MCF 10A (cell line): ENCODE measurements at regions not wholly inside any gene's neighbourhood (a gene's known extent, or its start where the extent isn't known, plus 50 kb on each side); places are given as distances from the start of the nearest gene placed in this dataset.
A peak's percentile ranks its signal among the peaks of the same experiment; 100 is the strongest.

ENCODE experiments used
- BruUV-seq: library from RNA; stranded (reverse); fragments of 400-500 nt; replicated peaks from 2 replicates; lab custom pipeline; 2021; lab: Mats Ljungman, UMichigan
- CTCF ChIA-PET: fragments of 300-600 bp; sonication (Branson Sonifier 250); formaldehyde crosslinking; extraction: SDS; loops from one replicate; lab custom pipeline; 2021; ENCODE audit warnings: antibody characterized with exemption, inconsistent platforms; lab: Yijun Ruan, JAX
- POLR2A ChIA-PET: fragments of 300-600, 350-650 bp; sonication (Branson Sonifier 250); formaldehyde crosslinking; extraction: SDS; loops from one replicate; lab custom pipeline; 2020; ENCODE audit warnings: antibody characterized with exemption, inconsistent platforms; lab: Yijun Ruan, JAX
- DNase-seq: peaks from one replicate; pipeline ENCODE4 v3.0.0-alpha.2; 2018; ENCODE audit not compliant: unreplicated experiment
- H3K27ac Mint-ChIP-seq: one replicate; pipeline ENCODE4 v1.8.0; 2022; ENCODE audit warnings: mild to moderate bottlenecking, low read depth, mixed read lengths; ENCODE audit not compliant: unreplicated experiment
- H3K27me3 Mint-ChIP-seq: one replicate; pipeline ENCODE4 v1.8.0; 2022; ENCODE audit warnings: mixed read lengths; ENCODE audit not compliant: insufficient read depth, unreplicated experiment
- H3K36me3 Mint-ChIP-seq: one replicate; pipeline ENCODE4 v1.8.0; 2022; ENCODE audit warnings: mild to moderate bottlenecking, moderate library complexity, mixed read lengths; ENCODE audit not compliant: insufficient read depth, unreplicated experiment
- H3K4me1 Mint-ChIP-seq: one replicate; pipeline ENCODE4 v1.8.0; 2022; ENCODE audit warnings: mixed read lengths; ENCODE audit not compliant: insufficient read depth, unreplicated experiment
- H3K4me3 Mint-ChIP-seq: one replicate; pipeline ENCODE4 v1.8.0; 2022; ENCODE audit warnings: mild to moderate bottlenecking, moderate library complexity, mixed read lengths; ENCODE audit not compliant: unreplicated experiment
- H3K9me3 Mint-ChIP-seq: one replicate; pipeline ENCODE4 v1.8.0; 2022; ENCODE audit warnings: mixed read lengths; ENCODE audit not compliant: unreplicated experiment
- intact Hi-C: fragments of 100-400 bp; cut with micrococcal nuclease; formaldehyde crosslinking; loops from 2 replicates; pipeline ENCODE4 v1.14.1; 2022
- TF ChIP-seq, protein P1 (sequence below): fragments of 200-600 bp; IDR thresholded peaks from one replicate; pipeline ENCODE4 v1.8.0; 2022; ENCODE audit warnings: antibody characterized with exemption, mild to moderate bottlenecking; ENCODE audit not compliant: unreplicated experiment

DNA sequence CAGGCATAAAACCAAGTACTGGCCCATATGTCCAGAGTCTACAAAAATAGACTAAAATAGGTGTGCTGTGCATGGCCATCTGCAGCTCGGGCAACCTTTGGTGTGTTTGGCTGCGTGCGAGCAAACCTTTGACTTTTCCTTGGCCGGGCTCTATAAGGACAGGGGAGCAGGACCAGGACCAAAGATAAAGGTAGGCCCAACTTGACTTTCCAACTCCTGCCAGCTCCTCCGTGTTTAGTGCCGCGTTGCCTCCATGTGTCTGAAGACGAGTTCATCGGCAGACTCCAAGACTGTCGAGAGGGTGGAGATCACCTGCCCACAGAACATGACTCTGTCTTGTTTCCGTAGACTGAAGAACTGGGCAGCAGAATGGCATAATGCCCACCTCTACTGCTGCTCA lies 375.5 kb downstream of the IRS2 start:
- ChIA-PET POLR2A (no interaction called here), CTCF (no interaction called here)
- Mint-ChIP-seq H3K4me3 (no peak overlapping the region), H3K27ac (no peak overlapping the region), H3K27me3 (no peaks in the 10 kb centered on the region), H3K36me3 (no peaks in the 10 kb centered on the region), H3K9me3 (no peaks in the 10 kb centered on the region), H3K4me1 (peaks cover 13% of the 10 kb centered on the region)
- BruUV-seq = no TSS peak
- intact Hi-C loops = no loop called here
- TF ChIP-seq, protein P1, sequence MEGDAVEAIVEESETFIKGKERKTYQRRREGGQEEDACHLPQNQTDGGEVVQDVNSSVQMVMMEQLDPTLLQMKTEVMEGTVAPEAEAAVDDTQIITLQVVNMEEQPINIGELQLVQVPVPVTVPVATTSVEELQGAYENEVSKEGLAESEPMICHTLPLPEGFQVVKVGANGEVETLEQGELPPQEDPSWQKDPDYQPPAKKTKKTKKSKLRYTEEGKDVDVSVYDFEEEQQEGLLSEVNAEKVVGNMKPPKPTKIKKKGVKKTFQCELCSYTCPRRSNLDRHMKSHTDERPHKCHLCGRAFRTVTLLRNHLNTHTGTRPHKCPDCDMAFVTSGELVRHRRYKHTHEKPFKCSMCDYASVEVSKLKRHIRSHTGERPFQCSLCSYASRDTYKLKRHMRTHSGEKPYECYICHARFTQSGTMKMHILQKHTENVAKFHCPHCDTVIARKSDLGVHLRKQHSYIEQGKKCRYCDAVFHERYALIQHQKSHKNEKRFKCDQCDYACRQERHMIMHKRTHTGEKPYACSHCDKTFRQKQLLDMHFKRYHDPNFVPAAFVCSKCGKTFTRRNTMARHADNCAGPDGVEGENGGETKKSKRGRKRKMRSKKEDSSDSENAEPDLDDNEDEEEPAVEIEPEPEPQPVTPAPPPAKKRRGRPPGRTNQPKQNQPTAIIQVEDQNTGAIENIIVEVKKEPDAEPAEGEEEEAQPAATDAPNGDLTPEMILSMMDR = no peak
- no peak for DNase-seq

DNA sequence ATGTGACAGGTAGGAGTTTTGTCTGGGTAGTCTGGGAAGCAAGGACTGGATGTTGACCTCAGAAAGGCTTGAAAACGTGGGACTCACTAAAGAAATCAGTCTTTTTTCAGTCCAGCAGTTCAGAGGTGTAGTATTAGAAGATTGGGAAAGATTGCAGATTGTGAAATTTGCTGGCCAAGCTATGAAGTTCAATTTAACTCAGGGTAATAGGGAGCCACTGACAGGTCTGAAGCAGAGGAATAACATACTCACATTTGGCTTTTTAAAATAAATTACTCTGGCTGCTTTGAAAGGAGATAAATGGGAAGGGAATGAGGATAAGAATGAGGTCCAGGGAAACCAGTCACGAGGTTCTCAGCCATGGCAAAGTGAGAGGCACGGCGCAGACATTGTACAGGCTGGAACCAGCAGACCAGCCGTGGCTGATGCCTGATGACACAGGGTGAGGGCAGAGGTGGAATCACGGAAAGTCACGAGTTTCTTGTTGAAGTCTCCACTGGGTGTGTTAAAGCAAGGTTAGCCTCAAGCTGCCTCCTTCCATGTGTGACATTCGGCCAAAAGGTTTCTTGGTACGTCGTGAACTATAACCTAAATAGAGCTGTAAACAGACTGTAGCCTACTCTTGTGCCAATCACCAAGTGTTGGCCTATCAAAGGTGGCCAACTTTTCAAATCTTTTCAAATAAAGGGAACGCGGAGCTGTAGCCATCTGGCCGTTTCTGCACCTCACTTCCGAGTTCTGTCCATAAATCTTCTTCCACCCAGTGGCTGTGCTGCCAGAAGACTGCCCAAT lies 377.6 kb downstream of the IRS2 start:
- intact Hi-C loops = no loop called here
- Mint-ChIP-seq H3K27ac (no peak overlapping the region), H3K27me3 (no peaks in the 10 kb centered on the region), H3K4me3 (no peak overlapping the region), H3K9me3 (no peaks in the 10 kb centered on the region), H3K36me3 (no peaks in the 10 kb centered on the region), H3K4me1 (peaks cover 13% of the 10 kb centered on the region)
- TF ChIP-seq, protein P1 = no peak
- CTCF ChIA-PET = interaction anchor here (0.6 kb wide), 1 partner anchor 80 kb away, joined by 3 read pairs; no protein-coding TSS in a partner anchor
- POLR2A ChIA-PET = interaction anchor here (0.6 kb wide), 1 partner anchor 330 kb away, joined by 3 read pairs; no protein-coding TSS in a partner anchor
- DNase-seq = peak; percentile 18
- no TSS peak for BruUV-seq

DNA sequence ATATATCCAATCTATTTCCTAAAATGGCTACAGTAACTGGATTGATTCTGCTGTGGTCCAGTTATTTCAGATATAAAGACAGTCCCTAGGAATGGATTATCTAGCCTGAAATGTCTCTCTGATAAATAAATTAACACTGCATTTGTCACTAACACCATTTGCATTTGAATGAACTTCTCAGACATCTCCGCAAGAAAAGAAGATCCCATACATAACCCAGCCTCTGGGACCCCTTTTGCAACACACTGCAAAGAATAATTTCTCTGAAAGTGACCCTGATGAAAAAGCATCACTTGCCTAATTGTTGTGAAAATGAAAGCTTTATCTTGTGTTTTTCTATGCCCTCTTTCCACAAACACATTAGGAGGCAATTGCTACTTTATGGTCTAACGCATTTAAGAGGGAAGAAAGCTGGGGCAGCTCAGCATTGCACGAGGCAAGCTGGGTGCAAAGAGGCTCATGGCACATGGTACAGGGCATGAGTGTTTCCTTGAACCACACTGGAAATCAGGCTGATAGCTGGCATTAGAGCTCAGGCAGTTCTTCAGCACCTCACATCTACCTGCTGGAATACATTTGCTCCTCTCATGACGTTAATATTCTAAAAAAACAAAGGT lies 379.9 kb downstream of the IRS2 start:
- DNase-seq = no peak
- Mint-ChIP-seq H3K27ac (no peak overlapping the region), H3K4me3 (no peak overlapping the region), H3K4me1 (peaks cover 8% of the 10 kb centered on the region), H3K27me3 (no peaks in the 10 kb centered on the region), H3K36me3 (no peaks in the 10 kb centered on the region), H3K9me3 (no peaks in the 10 kb centered on the region)
- POLR2A ChIA-PET = no interaction called here
- no TSS peak for BruUV-seq
- TF ChIP-seq, protein P1 = no peak
- intact Hi-C loops = no loop called here
- CTCF ChIA-PET = no interaction called here

DNA sequence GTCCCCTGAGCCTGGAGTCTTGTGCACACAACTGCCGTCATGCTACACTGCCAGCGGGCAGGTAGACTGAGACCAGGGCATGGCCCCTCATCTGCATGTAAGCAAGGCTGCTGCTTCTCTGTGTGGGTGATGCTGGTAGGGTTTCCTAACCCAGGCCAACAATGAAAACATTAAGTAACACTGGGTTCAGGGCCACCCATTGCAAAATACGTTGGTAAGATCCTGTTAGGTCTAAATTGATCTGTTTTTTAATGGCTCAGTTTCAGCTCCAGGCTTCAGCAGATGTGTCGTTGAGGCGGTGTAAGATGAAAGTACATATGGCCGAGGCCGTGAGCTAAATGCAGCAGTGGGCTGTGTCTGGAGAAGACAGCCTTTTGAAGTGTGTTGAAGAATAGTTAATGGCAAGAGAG lies 383.4 kb downstream of the IRS2 start:
- no peak overlapping the region for H3K4me3 Mint-ChIP-seq
- no peak overlapping the region for H3K27ac Mint-ChIP-seq
- TF ChIP-seq, protein P1 = no peak
- no TSS peak for BruUV-seq
- H3K4me1 Mint-ChIP-seq = no peaks in the 10 kb centered on the region
- DNase-seq = peak; percentile 7
- ChIA-PET CTCF (no interaction called here), POLR2A (interaction anchor here (1.5 to 1.6 kb wide), 2 partner anchors 10 to 11 kb away, joined by 3 to 5 read pairs; no protein-coding TSS in a partner anchor)
- H3K36me3 Mint-ChIP-seq = no peaks in the 10 kb centered on the region
- H3K9me3 Mint-ChIP-seq = no peaks in the 10 kb centered on the region
- no peaks in the 10 kb centered on the region for H3K27me3 Mint-ChIP-seq
- intact Hi-C loops = no loop called here
